Liver (tissue), 8 donors: ENCODE measurements at regions not wholly inside any gene's neighbourhood (a gene's known extent, or its start where the extent isn't known, plus 50 kb on each side); places are given as distances from the start of the nearest gene placed in this dataset.

Experiments
- DNase-seq: peaks from one replicate; pipeline ENCODE4 v3.0.0-alpha.2; 2017; ENCODE audit warnings: low spot score
- H3K27ac ChIP-seq, 2 donors: one replicate each; pipeline ENCODE4 v1.7.0; 2013; ENCODE audit warnings: inconsistent platforms in 2 of 2, low read length in 2 of 2, control low read depth in 1 of 2, low read depth in 1 of 2, mild to moderate bottlenecking in 1 of 2
- H3K27me3 ChIP-seq, 4 donors: one replicate each; pipeline versions ENCODE4 v1.6.1 to v1.7.0; 2013; ENCODE audit warnings: low read length in 3 of 4, inconsistent platforms in 1 of 4, mild to moderate bottlenecking in 1 of 4, moderate library complexity in 1 of 4; ENCODE audit not compliant: control insufficient read depth in 4 of 4, insufficient read depth in 4 of 4
- H3K36me3 ChIP-seq, 4 donors: one replicate each; pipeline versions ENCODE4 v1.6.1 to v1.7.0; 2013; ENCODE audit warnings: low read length in 3 of 4, mild to moderate bottlenecking in 3 of 4, low read depth in 1 of 4, moderate library complexity in 1 of 4; ENCODE audit not compliant: control insufficient read depth in 4 of 4, insufficient read depth in 3 of 4
- H3K4me1 ChIP-seq, 4 donors: one replicate each; pipeline versions ENCODE4 v1.6.1 to v1.7.0; 2013; ENCODE audit warnings: low read length in 3 of 4, mild to moderate bottlenecking in 3 of 4, moderate library complexity in 1 of 4; ENCODE audit not compliant: control insufficient read depth in 4 of 4, insufficient read depth in 4 of 4
- H3K4me3 ChIP-seq, 3 donors: one replicate each; pipeline versions ENCODE4 v1.6.1 to v1.7.0; 2013; ENCODE audit warnings: low read length in 3 of 3, control low read depth in 1 of 3, low read depth in 1 of 3, mild to moderate bottlenecking in 1 of 3
- H3K9ac ChIP-seq, 2 donors: one replicate each; pipeline ENCODE4 v1.7.0; 2013; ENCODE audit warnings: low read length in 2 of 2, mild to moderate bottlenecking in 2 of 2, moderate library complexity in 2 of 2, control low read depth in 1 of 2, low read depth in 1 of 2
- H3K9me3 ChIP-seq, 4 donors: one replicate each; pipeline versions ENCODE4 v1.6.1 to v1.7.0; 2013; ENCODE audit warnings: low read length in 3 of 4; ENCODE audit not compliant: control insufficient read depth in 4 of 4
- ATF3 ChIP-seq: IDR thresholded peaks from 2 replicates; pipeline ENCODE4 v1.6.1; 2016; ENCODE audit warnings: antibody characterized with exemption
- CTCF ChIP-seq: fragments of 150-350 bp; IDR thresholded peaks from 2 replicates; pipeline ENCODE4 v1.5.1; 2017; ENCODE audit warnings: improper control_type of control experiment, low read depth, low read length; ENCODE audit not compliant: missing input control
- EGR1 ChIP-seq, 2 donors: IDR thresholded peaks; 2 replicates each; pipeline ENCODE4 v1.6.1; 2016 to 2018; ENCODE audit warnings: antibody characterized with exemption in 2 of 2, low read depth in 2 of 2
- FOXA1 ChIP-seq: IDR thresholded peaks from 2 replicates; pipeline ENCODE4 v1.6.1; 2016; ENCODE audit warnings: antibody characterized with exemption
- FOXA2 ChIP-seq: IDR thresholded peaks from 2 replicates; pipeline ENCODE4 v1.6.1; 2016; ENCODE audit warnings: antibody characterized with exemption
- GABPA ChIP-seq, 2 donors: IDR thresholded peaks in 1 of 2; conservative IDR thresholded peaks in 1 of 2; 2 replicates each; pipeline ENCODE4 v1.6.1; 2016; ENCODE audit warnings: antibody characterized with exemption in 2 of 2, mild to moderate bottlenecking in 1 of 2, moderate library complexity in 1 of 2
- HNF4A ChIP-seq, 2 donors: conservative IDR thresholded peaks; 2 replicates each; pipeline ENCODE4 v1.6.1; 2016; ENCODE audit warnings: antibody characterized with exemption in 2 of 2, mild to moderate bottlenecking in 2 of 2
- HNF4G ChIP-seq: IDR thresholded peaks from 2 replicates; pipeline ENCODE4 v1.6.1; 2016; ENCODE audit warnings: antibody characterized with exemption
- JUND ChIP-seq, 2 donors: IDR thresholded peaks; 2 replicates each; pipeline ENCODE4 v1.6.1; 2016; ENCODE audit warnings: antibody characterized with exemption in 2 of 2
- MAX ChIP-seq: IDR thresholded peaks from 2 replicates; pipeline ENCODE4 v1.6.1; 2016; ENCODE audit warnings: antibody characterized with exemption
- RAD21 ChIP-seq, 2 donors: IDR thresholded peaks; 2 replicates each; pipeline ENCODE4 v1.6.1; 2016; ENCODE audit warnings: antibody characterized with exemption in 2 of 2, mild to moderate bottlenecking in 2 of 2
- REST ChIP-seq: IDR thresholded peaks from 2 replicates; pipeline ENCODE4 v1.6.1; 2016; ENCODE audit warnings: antibody characterized with exemption, mild to moderate bottlenecking
- RXRA ChIP-seq, 2 donors: IDR thresholded peaks; 2 replicates each; pipeline ENCODE4 v1.6.1; 2017 to 2018; ENCODE audit warnings: antibody characterized with exemption in 2 of 2, mild to moderate bottlenecking in 1 of 2
- SP1 ChIP-seq: IDR thresholded peaks from 2 replicates; pipeline ENCODE4 v1.6.1; 2018; ENCODE audit warnings: antibody characterized with exemption, mild to moderate bottlenecking
- TAF1 ChIP-seq: conservative IDR thresholded peaks from 2 replicates; pipeline ENCODE4 v1.6.1; 2016; ENCODE audit warnings: antibody characterized with exemption, mild to moderate bottlenecking
- YY1 ChIP-seq: IDR thresholded peaks from 2 replicates; pipeline ENCODE4 v1.6.1; 2016; ENCODE audit warnings: antibody characterized with exemption, mild to moderate bottlenecking
- WGBS: extraction: QIAGEN DNeasy Blood & Tissue Kit; methylation state at CpG from one replicate; pipeline ENCODE4 v1.1.7; 2013; 5-methylcytosine and 5-hydroxymethylcytosine counted together
- donor health status: healthy.
- donor health status: healthy.
- donor health status: healthy.
- donor health status: healthy.
- donor health status: healthy.

- no peaks in the 10 kb centered on the region for H3K9me3 ChIP-seq
- no peaks in the 10 kb centered on the region for H3K4me1 ChIP-seq
- H3K36me3 ChIP-seq = no peaks in the 10 kb centered on the region
- H3K27me3 ChIP-seq = peaks cover 0 to 8% (median 3%) of the 10 kb centered on the region in 4 donors
- 68% methylated on average over 6 of the region's 6 CpGs for WGBS
- DNase-seq = peak; percentile 29
- no peak overlapping the region for H3K9ac ChIP-seq
- H3K27ac ChIP-seq = no peak overlapping the region
- no peak overlapping the region for H3K4me3 ChIP-seq
- TF ChIP-seq RAD21 (IDR thresholded peaks at IDR 0.05) (no peak), RXRA (IDR thresholded peaks at IDR 0.05) (no peak), YY1 (no peak), FOXA2 (no peak), SP1 (no peak), MAX (no peak), CTCF (no peak), REST (no peak), TAF1 (no peak), FOXA1 (no peak), EGR1 (IDR thresholded peaks at IDR 0.05; ENCODE audit: low read depth in 2 of 2) (no peak), GABPA (IDR thresholded peaks at IDR 0.05 in 1 of 2, conservative IDR thresholded peaks at IDR 0.05 in 1 of 2) (no peak)
These were observed 143.2 kb upstream of the PRR20G start for GRCh38 chr3:127431066-127431465.

GRCh38 chr3:127428344-127428997 lies 140.6 kb upstream of the PRR20G start:
- Histone ChIP-seq H3K4me3 (no peak overlapping the region), H3K36me3 (no peaks in the 10 kb centered on the region), H3K9me3 (no peaks in the 10 kb centered on the region), H3K27ac (no peak overlapping the region), H3K27me3 (peaks cover 0 to 8% (median 3%) of the 10 kb centered on the region in 4 donors), H3K4me1 (no peaks in the 10 kb centered on the region), H3K9ac (no peak overlapping the region)
- DNase-seq = peak; percentile 16
- 79% methylated on average over 2 of the region's 2 CpGs for WGBS
- TF ChIP-seq CTCF (no peak), RXRA (IDR thresholded peaks at IDR 0.05) (no peak), GABPA (IDR thresholded peaks at IDR 0.05 in 1 of 2, conservative IDR thresholded peaks at IDR 0.05 in 1 of 2) (no peak), FOXA2 (no peak), ATF3 (no peak), TAF1 (no peak), HNF4A (conservative IDR thresholded peaks at IDR 0.05) (no peak), REST (no peak), HNF4G (no peak), EGR1 (IDR thresholded peaks at IDR 0.05; ENCODE audit: low read depth in 2 of 2) (no peak), JUND (IDR thresholded peaks at IDR 0.05) (no peak), MAX (no peak), FOXA1 (no peak), YY1 (no peak)
